Suppressor macrophage treated with lipopolysaccharide for 1 hour (primary cell): ENCODE measurements at regions not wholly inside any gene's neighbourhood (a gene's known extent, or its start where the extent isn't known, plus 50 kb on each side); places are given as distances from the start of the nearest gene placed in this dataset.

Experiments
- DNase-seq, 3 donors: peaks; one replicate each; pipeline ENCODE4 v3.0.0-alpha.2; 2020 to 2022

- DNase-seq = peak in 2 of 3 donors; percentile 63 to 69
These were observed 101.9 kb downstream of the GAS2L3 start for GRCh38 chr12:100675432-100675831.

GRCh38 chr12:100681074-100681473, 107.6 kb downstream of the GAS2L3 start:
- no peak for DNase-seq

DNA sequence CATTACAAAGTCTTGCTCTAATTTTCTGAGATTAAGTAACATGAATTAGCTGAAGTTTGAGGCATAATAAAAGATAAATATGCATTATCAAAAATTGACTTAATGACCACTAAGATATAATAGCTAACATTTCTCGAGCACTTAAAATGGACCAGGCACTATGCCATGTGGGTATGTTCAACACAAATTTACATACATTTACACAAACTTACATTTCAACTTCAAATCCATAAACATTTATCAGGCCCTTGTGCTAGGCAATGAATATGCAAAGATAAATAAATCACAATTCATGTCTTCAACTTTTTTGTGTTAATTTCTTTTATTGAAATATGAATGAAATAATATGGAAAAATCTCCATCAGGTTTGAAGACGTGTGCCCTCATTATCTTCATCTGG, 108.7 kb downstream of the GAS2L3 start:
- DNase-seq = no peak

DNA sequence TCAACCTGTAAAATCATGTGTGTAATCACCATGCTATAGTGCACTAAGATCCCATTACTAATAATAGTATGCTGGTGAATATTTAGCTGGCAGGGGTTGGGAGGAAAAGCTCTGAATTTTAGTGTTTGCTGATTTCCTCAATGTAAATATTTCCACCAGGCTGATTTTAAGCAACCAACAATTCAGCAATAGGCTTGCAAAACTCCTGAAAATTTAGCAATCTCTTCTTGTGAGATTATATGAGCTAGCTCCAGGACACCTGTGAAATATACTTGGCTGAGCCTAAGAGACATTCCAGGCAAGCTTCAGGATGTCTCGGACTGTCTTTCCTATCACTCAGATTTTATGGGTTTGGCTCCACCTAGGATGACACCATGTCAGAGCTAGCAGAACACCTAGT, 106.9 kb upstream of the ANO4 start:
- DNase-seq = no peak

DNA sequence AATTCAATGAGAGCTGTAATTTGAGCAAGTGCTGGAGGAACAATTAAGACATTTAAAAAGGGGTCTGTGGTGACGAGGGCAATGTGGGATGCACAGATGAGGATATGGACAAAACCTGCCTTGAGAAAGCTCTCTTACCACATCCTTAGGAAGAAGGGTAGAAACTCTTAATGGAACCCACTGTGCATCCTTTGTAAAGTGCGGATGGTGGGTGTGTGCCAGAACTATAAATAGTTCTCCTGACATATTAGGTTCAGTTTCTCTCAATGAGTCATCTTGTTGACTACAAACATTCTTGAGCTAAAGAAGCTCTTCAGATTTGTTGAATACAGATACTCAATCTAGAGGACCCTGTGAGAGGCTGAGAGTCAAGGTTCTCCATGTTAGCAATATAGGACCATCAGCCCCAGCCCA, 106.1 kb upstream of the ANO4 start:
- DNase-seq = no peak

DNA sequence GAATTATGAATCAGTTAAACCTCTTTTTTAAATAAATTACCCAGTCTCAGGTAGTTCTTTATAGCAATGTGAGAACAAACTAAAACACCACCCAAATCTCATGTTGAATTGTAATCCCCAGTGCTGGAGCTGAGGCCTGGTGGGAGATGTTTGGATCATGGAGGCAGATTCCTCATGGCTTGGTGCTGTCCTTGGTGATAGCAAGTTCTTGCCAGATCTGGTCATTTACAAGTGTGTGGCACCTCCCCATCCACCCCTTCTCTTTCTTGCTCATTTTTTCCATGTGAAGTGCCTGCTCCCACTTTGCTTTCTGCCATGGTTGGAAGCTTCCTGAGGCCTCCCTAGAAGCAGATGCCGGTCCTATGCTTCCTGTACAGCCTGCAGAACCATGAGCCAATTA, 102.1 kb upstream of the ANO4 start:
- DNase-seq = no peak

DNA sequence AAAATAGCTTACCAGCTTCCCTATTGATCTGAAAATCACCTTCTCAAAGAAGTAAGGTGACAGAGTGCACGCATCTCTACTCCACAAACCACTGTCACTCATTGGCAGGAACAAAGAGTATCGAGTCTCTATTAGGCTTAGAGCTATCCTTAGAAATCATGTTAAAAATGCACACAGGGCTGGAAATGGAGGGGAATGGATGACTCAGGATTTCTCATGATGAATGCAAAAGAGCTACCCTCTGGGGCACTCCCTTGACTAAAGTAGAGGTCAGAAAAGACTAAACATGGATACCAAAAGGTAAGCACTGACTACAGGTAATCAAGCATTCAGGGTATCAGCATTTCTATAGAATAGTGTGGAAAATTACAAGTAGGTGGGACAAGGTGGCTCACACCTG, 96.1 kb upstream of the ANO4 start:
- peak in 1 of 3 donors; percentile 18 for DNase-seq

DNA sequence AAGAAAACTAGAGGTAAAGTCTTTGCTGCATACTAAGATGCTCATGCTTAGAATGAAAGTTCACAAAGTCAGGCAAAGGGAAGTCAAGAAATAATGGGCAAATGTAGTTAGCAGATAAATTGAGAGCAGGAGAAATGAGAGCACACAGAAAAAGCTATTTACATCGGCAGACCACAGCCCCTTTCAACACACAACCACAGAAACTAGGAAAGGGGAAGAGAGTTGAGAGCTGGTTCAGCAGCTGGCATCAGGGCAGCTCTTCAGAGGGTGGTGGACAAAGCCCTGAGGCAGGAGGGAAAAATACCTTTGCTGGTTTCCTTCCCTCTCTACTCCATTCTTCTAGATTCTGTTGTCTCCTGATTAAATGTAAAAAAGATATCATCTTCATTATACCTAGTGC, 95.4 kb upstream of the ANO4 start:
- DNase-seq = peak; percentile 13 to 48 (median 39)

DNA sequence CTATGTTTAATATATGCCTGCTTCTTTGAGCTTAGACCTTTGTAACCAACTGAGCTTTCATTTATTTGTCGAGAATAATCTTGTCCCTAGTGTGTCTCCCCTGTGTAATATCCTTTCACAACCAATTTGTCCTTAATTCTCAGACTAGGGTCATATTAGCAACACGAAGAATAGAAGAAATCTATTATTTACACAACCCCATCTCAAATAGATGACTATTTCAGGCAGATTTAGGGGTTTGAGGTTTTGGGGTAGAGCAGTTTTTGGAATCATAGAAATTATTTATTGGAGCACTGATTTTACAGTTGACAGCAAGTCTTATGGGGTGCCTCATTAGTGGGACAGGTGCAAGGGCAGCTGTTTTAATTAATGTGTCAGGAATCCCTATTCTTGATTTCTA, 91.2 kb upstream of the ANO4 start:
- DNase-seq = no peak

DNA sequence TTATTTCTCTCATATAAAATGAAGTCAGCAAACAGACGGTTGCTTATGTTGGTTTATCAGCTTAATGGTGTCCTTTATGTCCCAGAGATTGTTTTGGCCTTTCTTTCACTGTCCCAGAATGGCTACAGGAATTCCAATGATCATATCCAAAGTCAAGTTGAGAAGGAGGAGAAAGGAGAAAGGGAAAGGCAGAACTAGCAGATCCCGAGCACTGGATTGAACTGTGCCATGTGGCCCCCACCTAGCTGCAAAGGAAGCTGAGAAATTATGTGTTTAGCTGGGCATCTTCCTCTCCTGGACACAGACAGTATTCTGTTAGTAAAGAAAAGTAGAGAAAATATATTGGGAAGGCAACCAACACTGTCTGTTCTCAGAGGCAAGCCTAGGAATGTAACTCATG, 90.7 kb upstream of the ANO4 start:
- no peak for DNase-seq

DNA sequence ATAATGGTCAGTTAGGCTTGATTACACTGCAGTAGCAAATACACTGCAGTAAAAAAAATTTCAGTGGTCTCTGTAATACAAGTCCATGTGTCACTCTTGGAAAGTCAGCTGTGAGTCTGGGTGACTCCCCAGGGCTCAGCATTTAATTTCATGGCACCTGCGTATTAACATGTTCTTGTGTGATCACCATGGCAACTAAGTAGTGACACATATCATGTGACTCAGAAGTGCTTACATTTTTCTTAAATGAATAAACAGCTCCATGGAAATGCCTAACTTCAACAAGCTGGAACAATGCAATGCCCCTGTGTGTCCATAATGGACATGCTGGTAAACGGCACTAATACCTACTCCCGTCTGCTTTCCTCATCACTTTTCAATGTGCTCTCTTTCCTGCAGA, 88.5 kb upstream of the ANO4 start:
- no peak for DNase-seq

- no peak for DNase-seq
These were observed 86.0 kb upstream of the ANO4 start for GRCh38 chr12:100708591-100708990.

- DNase-seq = no peak
These were observed 78.3 kb upstream of the ANO4 start for GRCh38 chr12:100715976-100716944.

- no peak for DNase-seq
These were observed 77.4 kb upstream of the ANO4 start for GRCh38 chr12:100716945-100717732.

GRCh38 chr12:100717733-100718067, 76.9 kb upstream of the ANO4 start:
- no peak for DNase-seq

DNA sequence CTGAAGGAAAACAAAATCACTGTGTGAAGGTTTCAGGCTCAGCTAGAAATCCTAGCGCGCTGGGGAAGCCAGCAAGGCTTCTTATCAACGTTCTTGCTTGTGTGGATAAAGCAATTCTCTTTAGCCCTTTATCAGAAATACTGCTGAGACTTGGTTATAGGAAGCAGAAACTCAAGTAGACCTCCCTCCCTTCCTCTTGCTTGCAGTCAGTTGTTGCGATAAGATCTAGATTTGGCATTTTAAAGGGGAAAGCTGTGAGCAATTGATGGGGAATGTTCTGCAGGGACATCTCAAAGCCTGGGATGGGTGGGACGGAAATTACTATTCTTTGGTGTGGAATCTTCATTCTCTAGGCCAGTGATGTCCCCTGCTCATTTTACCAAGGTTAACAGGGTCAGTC, 76.4 kb upstream of the ANO4 start:
- no peak for DNase-seq

GRCh38 chr12:100720016-100720654, 74.4 kb upstream of the ANO4 start:
- DNase-seq = no peak

- no peak for DNase-seq
These were observed 73.4 kb upstream of the ANO4 start for GRCh38 chr12:100721169-100721568.

DNA sequence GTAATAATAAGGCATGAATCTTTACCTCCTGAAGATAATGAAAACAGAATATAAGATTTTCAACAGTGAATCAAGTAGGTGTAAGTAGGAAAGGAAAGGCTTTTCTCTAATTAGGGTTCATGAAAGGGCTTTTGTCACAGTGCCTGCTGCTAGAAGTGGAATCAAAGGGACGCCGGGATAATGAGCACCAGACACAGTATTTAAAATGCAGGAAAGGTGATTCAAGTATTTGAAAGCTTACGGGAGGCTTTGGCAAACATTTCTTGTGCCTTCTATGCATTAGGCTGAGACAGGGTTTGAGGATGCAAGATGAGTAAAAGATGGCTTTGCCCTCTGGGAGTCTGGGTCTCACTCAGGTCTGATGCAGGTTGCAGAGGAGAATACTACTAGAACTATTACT, 70.5 kb upstream of the ANO4 start:
- DNase-seq = no peak

DNA sequence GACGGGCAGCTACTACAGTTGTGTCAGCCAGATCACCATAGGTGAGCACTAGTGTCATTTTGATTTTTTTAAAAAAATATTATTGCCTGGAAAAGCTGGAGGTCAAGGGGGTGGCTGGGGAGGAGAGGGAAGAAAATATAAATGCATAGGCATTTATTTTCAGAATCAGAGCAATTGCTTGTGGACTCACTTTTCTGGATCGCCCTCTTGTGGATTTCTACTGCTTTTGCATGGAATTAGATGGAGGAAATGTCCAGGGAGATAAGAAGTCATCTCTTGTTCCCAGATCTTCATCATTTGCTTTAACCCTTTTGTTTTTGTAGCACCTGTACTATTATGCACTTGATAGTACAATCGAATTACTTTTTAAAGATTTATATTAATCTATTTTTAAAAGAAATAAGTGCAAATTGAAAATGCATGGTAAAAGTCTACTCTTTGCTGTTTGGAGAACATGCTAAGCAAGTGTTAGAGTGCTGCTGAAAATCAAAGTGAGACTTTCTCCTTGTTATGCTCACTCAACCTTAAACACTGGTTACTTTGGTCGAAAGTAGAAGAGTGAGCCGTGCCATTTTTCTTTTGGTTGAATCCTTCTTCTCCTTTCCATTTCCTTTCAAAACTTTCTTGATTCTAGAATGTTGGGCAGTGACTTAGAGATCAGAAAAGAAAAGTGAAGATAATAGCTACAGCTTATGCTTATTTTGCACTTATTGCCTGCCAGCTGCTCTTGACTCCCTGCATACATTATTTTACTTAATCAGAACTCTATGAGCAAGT, 60.6 kb upstream of the ANO4 start:
- DNase-seq = peak in 2 of 3 donors; percentile 21 to 23

GRCh38 chr12:100737168-100737567, 57.4 kb upstream of the ANO4 start:
- no peak for DNase-seq

- no peak for DNase-seq
These were observed 56.5 kb upstream of the ANO4 start for GRCh38 chr12:100738086-100738485.
